WTC11 (cell line): ENCODE measurements at regions not wholly inside any gene's neighbourhood (a gene's known extent, or its start where the extent isn't known, plus 50 kb on each side); places are given as distances from the start of the nearest gene placed in this dataset.

ENCODE experiments used
- ATAC-seq: fragments of 200-7000 bp; cut with Tn5 transposase; 2 replicates; pipeline ENCODE4 v1.10.0; 2021; ENCODE audit warnings: mild to moderate bottlenecking, moderate library complexity
- CTCF ChIA-PET: fragments of 300-600 bp; sonication (Branson Sonifier 250); formaldehyde crosslinking; loops from one replicate; lab custom pipeline; 2021; ENCODE audit warnings: antibody characterized with exemption; lab: Charles Lee
- POLR2A ChIA-PET: fragments of 350-600 bp; sonication (Branson Sonifier 250); formaldehyde crosslinking; loops from one replicate; lab custom pipeline; 2021; ENCODE audit warnings: antibody characterized with exemption; lab: Charles Lee
- DNase-seq: peaks from one replicate; pipeline ENCODE4 v3.0.0; 2021; ENCODE audit warnings: low spot score
- H3K27ac Mint-ChIP-seq: 2 replicates; pipeline ENCODE4 v1.8.0; 2021; ENCODE audit warnings: mixed read lengths
- H3K27me3 Mint-ChIP-seq: 2 replicates; pipeline ENCODE4 v1.8.0; 2021; ENCODE audit warnings: low read depth, mild to moderate bottlenecking, moderate library complexity, mixed read lengths
- H3K36me3 Mint-ChIP-seq: 2 replicates; pipeline ENCODE4 v1.8.0; 2021; ENCODE audit warnings: mixed read lengths
- H3K4me1 Mint-ChIP-seq: 2 replicates; pipeline ENCODE4 v1.8.0; 2022; ENCODE audit warnings: mixed read lengths
- H3K4me3 Mint-ChIP-seq: 2 replicates; pipeline ENCODE4 v1.8.0; 2021; ENCODE audit warnings: mild to moderate bottlenecking, moderate library complexity, mixed read lengths
- H3K9me3 Mint-ChIP-seq: 2 replicates; pipeline ENCODE4 v1.8.0; 2021; ENCODE audit warnings: mixed read lengths
- ATF1 ChIP-seq: sonication (generic); formaldehyde crosslinking; IDR thresholded peaks from 2 replicates; pipeline ENCODE4 v1.8.1; 2023; ENCODE audit warnings: mild to moderate bottlenecking, moderate library complexity, missing genetic modification reagents
- ATF2 ChIP-seq: sonication (generic); formaldehyde crosslinking; IDR thresholded peaks from 2 replicates; pipeline ENCODE4 v1.8.1; 2022; ENCODE audit warnings: low read depth, missing genetic modification reagents, borderline replicate concordance
- ATF3 ChIP-seq: sonication (generic); formaldehyde crosslinking; conservative IDR thresholded peaks from 2 replicates; pipeline ENCODE4 v1.8.1; 2022; ENCODE audit warnings: mild to moderate bottlenecking, missing genetic modification reagents
- CBFB ChIP-seq: sonication (generic); formaldehyde crosslinking; IDR thresholded peaks from 2 replicates; pipeline ENCODE4 v1.8.1; 2022; ENCODE audit warnings: mild to moderate bottlenecking, low read depth, missing genetic modification reagents
- CDX4 ChIP-seq: fragments of 250-450 bp; sonication (Bioruptor Pico); IDR thresholded peaks from 2 replicates; pipeline ENCODE4 v1.9.0; 2021; ENCODE audit warnings: moderate library complexity, mild to moderate bottlenecking, inconsistent platforms, borderline replicate concordance
- CTCF ChIP-seq: fragments of 200-600 bp; IDR thresholded peaks from 2 replicates; pipeline ENCODE4 v1.8.0; 2022; ENCODE audit warnings: antibody characterized with exemption
- ELF4 ChIP-seq: sonication (generic); formaldehyde crosslinking; IDR thresholded peaks from 2 replicates; pipeline ENCODE4 v1.8.1; 2022; ENCODE audit warnings: low read depth, mild to moderate bottlenecking, moderate library complexity, missing genetic modification reagents
- FOXJ3 ChIP-seq: sonication (generic); formaldehyde crosslinking; IDR thresholded peaks from 2 replicates; pipeline ENCODE4 v1.9.0; 2021; ENCODE audit warnings: missing genetic modification reagents, mild to moderate bottlenecking, borderline replicate concordance
- MLX ChIP-seq: sonication (generic); formaldehyde crosslinking; IDR thresholded peaks from 2 replicates; pipeline ENCODE4 v1.8.1; 2023; ENCODE audit warnings: mild to moderate bottlenecking, missing genetic modification reagents, moderate library complexity
- MXD4 ChIP-seq: fragments of 250-450 bp; sonication (Bioruptor Pico); IDR thresholded peaks from 2 replicates; pipeline ENCODE4 v1.8.0; 2021; ENCODE audit warnings: mild to moderate bottlenecking, moderate library complexity, borderline replicate concordance
- NR2C2 ChIP-seq: sonication (generic); formaldehyde crosslinking; IDR thresholded peaks from 2 replicates; pipeline ENCODE4 v1.8.0; 2022; ENCODE audit warnings: mild to moderate bottlenecking, missing genetic modification reagents
- NR3C1 ChIP-seq: sonication (generic); formaldehyde crosslinking; conservative IDR thresholded peaks from 2 replicates; pipeline ENCODE4 v1.8.1; 2023; ENCODE audit warnings: low read depth, mild to moderate bottlenecking, missing genetic modification reagents
- SMAD3 ChIP-seq: sonication (generic); formaldehyde crosslinking; IDR thresholded peaks from 2 replicates; pipeline ENCODE4 v1.8.0; 2022; ENCODE audit warnings: missing genetic modification reagents, mild to moderate bottlenecking, borderline replicate concordance
- TCF7 ChIP-seq: sonication (generic); formaldehyde crosslinking; IDR thresholded peaks from 2 replicates; pipeline ENCODE4 v1.8.0; 2022; ENCODE audit warnings: mild to moderate bottlenecking, low read depth, missing genetic modification reagents, moderate library complexity
- USF1 ChIP-seq: sonication (generic); formaldehyde crosslinking; IDR thresholded peaks from 2 replicates; pipeline ENCODE4 v1.8.0; 2022; ENCODE audit warnings: mild to moderate bottlenecking, missing genetic modification reagents
- ZBTB21 ChIP-seq: sonication (generic); formaldehyde crosslinking; IDR thresholded peaks from 2 replicates; pipeline ENCODE4 v1.8.1; 2023; ENCODE audit warnings: mild to moderate bottlenecking, missing genetic modification reagents, borderline replicate concordance
- ZBTB43 ChIP-seq: sonication (generic); formaldehyde crosslinking; IDR thresholded peaks from 2 replicates; pipeline ENCODE4 v1.8.1; 2023; ENCODE audit warnings: mild to moderate bottlenecking, missing genetic modification reagents
- ZNF121 ChIP-seq: sonication (generic); formaldehyde crosslinking; IDR thresholded peaks from 2 replicates; pipeline ENCODE4 v1.8.0; 2023; ENCODE audit warnings: missing genetic modification reagents
- ZNF317 ChIP-seq: sonication (generic); formaldehyde crosslinking; IDR thresholded peaks from 2 replicates; pipeline ENCODE4 v1.8.1; 2023; ENCODE audit warnings: low read depth, mild to moderate bottlenecking, moderate library complexity, missing genetic modification reagents, borderline replicate concordance
- ZNF512 ChIP-seq: sonication (generic); formaldehyde crosslinking; IDR thresholded peaks from 2 replicates; pipeline ENCODE4 v1.8.1; 2022; ENCODE audit warnings: missing genetic modification reagents, borderline replicate concordance
- ZNF532 ChIP-seq: fragments of 250-450 bp; sonication (Bioruptor Pico); IDR thresholded peaks from 2 replicates; pipeline ENCODE4 v1.9.0; 2021; ENCODE audit warnings: mild to moderate bottlenecking, borderline replicate concordance
- ZNF671 ChIP-seq: fragments of 250-450 bp; sonication (Bioruptor Pico); IDR thresholded peaks from 2 replicates; pipeline ENCODE4 v1.8.0; 2021; ENCODE audit warnings: mild to moderate bottlenecking

GRCh38 chr3:174442302-174442682, 416.8 kb upstream of the NAALADL2 start:
- Mint-ChIP-seq H3K27ac (no peak overlapping the region), H3K4me3 (peak overlapping the region; percentile 89), H3K4me1 (peaks cover 20% of the 10 kb centered on the region), H3K9me3 (peaks cover 9% of the 10 kb centered on the region), H3K27me3 (no peaks in the 10 kb centered on the region), H3K36me3 (peaks cover 9% of the 10 kb centered on the region)
- POLR2A ChIA-PET: interaction anchor here (0.7 kb wide), 1 partner anchor 42 kb away, joined by 5 read pairs; no protein-coding TSS in a partner anchor
- no peak for TF ChIP-seq CDX4 (CRISPR knock-in tag)
- TF ChIP-seq ZNF121 (CRISPR knock-in tag): no peak
- TF ChIP-seq NR2C2 (CRISPR knock-in tag): no peak
- TF ChIP-seq ZNF317 (CRISPR knock-in tag): no peak
- no peak for TF ChIP-seq TCF7 (CRISPR knock-in tag)
- no peak for TF ChIP-seq ZNF512 (CRISPR knock-in tag)
- no peak for TF ChIP-seq ATF3 (CRISPR knock-in tag)
- no peak for TF ChIP-seq NR3C1 (CRISPR knock-in tag)
- TF ChIP-seq FOXJ3 (CRISPR knock-in tag): no peak
- no peak for TF ChIP-seq ATF1 (CRISPR knock-in tag)
- no peak for TF ChIP-seq ELF4
- TF ChIP-seq MLX: no peak
- TF ChIP-seq MXD4: no peak
- no peak for TF ChIP-seq ZBTB21 (CRISPR knock-in tag)
- TF ChIP-seq ZNF532: no peak
- TF ChIP-seq ZBTB43 (CRISPR knock-in tag): no peak
- TF ChIP-seq ZNF671: no peak
- DNase-seq (no peak), ATAC-seq (no peak)
- CTCF ChIA-PET: interaction anchor here (2.1 kb wide), 1 partner anchor 317 kb away, joined by 7 read pairs; no protein-coding TSS in a partner anchor

GRCh38 chr3:174444391-174444790, 414.7 kb upstream of the NAALADL2 start:
- H3K4me1 Mint-ChIP-seq: peaks cover 10% of the 10 kb centered on the region
- no peak overlapping the region for H3K4me3 Mint-ChIP-seq
- H3K9me3 Mint-ChIP-seq: peaks cover 24% of the 10 kb centered on the region
- ATAC-seq (no peak), DNase-seq (no peak)
- no peak overlapping the region for H3K27ac Mint-ChIP-seq
- peaks cover 3% of the 10 kb centered on the region; the same call in 1 of the 2 replicates for H3K27me3 Mint-ChIP-seq
- H3K36me3 Mint-ChIP-seq: peaks cover 26% of the 10 kb centered on the region
- POLR2A ChIA-PET: no interaction called here
- CTCF ChIA-PET: no interaction called here
- TF ChIP-seq CTCF (no peak), ATF2 (no peak), FOXJ3 (CRISPR knock-in tag) (no peak), USF1 (CRISPR knock-in tag) (no peak), SMAD3 (CRISPR knock-in tag) (no peak), CBFB (CRISPR knock-in tag) (no peak)
